GM12864 (cell line): ENCODE measurements at regions not wholly inside any gene's neighbourhood (a gene's known extent, or its start where the extent isn't known, plus 50 kb on each side); places are given as distances from the start of the nearest gene placed in this dataset.
"Not testable (repeated sequence)": the region's sequence is repeated elsewhere in the genome, so short reads cannot be mapped to it uniquely, and the experiment has no call there.

Experiments used
- DNase-seq: peaks from one replicate; pipeline ENCODE4 v3.0.0-alpha.2; 2011; ENCODE audit warnings: low read depth
- H3K4me3 ChIP-seq: 2 replicates; pipeline ENCODE4 v1.5.1; 2011; ENCODE audit warnings: mild to moderate bottlenecking, low read depth, low read length, control low read depth
- TF ChIP-seq, protein P1 (sequence below): IDR thresholded peaks from 2 replicates; pipeline ENCODE4 v1.5.1; 2011; ENCODE audit warnings: low read depth, mild to moderate bottlenecking, moderate library complexity, low read length, control low read depth, inconsistent platforms; ENCODE audit errors: missing control alignments

DNA sequence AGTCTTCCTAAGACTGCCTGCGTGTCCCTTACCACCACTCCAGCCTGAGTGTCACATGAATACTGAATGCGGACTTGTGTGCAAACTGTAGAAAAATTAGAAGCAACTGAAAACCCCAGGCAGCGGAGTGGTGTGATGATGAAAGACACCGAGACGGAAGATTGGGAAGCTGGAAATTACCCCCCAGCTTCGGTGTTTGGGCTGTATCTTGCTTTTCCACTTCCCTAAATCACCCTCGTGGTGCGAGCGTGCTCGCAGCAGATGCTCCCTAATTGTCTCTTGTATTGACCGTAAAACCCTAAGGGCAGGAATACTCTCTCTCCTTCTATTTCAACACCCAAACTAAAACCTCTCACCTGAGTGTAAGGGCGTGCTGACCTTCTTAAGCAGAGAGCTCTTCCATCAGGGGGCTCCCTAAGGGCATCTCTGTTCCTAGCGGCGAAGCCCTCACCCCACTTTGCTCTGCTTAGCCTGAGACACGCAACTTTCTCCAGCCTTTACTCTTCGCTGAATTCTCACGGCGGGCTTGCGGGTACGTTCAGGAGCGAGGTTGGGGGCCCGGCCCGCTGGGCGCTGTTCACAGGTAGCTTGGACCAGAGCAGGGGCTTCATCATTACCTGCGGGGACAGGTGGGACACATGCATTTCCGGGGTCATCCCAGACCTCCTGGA lies 62.4 kb downstream of the CRYBB2 start:
- no peak for DNase-seq
- TF ChIP-seq, protein P1, sequence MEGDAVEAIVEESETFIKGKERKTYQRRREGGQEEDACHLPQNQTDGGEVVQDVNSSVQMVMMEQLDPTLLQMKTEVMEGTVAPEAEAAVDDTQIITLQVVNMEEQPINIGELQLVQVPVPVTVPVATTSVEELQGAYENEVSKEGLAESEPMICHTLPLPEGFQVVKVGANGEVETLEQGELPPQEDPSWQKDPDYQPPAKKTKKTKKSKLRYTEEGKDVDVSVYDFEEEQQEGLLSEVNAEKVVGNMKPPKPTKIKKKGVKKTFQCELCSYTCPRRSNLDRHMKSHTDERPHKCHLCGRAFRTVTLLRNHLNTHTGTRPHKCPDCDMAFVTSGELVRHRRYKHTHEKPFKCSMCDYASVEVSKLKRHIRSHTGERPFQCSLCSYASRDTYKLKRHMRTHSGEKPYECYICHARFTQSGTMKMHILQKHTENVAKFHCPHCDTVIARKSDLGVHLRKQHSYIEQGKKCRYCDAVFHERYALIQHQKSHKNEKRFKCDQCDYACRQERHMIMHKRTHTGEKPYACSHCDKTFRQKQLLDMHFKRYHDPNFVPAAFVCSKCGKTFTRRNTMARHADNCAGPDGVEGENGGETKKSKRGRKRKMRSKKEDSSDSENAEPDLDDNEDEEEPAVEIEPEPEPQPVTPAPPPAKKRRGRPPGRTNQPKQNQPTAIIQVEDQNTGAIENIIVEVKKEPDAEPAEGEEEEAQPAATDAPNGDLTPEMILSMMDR = no peak
- H3K4me3 ChIP-seq = no peak overlapping the region

DNA sequence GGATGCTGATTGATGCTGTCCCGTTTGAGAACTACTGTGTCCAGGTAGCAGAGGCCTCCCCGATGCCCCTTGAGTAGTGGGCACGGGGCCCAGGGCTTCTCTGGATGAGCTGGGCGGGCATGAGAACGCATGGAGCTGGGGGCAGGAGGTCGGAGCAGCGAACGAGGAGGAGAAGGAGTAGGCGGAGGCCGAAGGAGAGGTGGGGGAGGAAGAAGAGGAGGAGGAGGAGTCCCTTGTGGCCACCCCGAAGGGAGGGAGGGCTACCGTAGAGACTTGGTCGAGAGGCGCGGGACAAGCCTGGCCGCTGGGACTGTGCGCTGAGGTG lies 62.9 kb downstream of the CRYBB2 start:
- no peak for DNase-seq
- TF ChIP-seq, protein P1 = no peak
- no peak overlapping the region for H3K4me3 ChIP-seq

DNA sequence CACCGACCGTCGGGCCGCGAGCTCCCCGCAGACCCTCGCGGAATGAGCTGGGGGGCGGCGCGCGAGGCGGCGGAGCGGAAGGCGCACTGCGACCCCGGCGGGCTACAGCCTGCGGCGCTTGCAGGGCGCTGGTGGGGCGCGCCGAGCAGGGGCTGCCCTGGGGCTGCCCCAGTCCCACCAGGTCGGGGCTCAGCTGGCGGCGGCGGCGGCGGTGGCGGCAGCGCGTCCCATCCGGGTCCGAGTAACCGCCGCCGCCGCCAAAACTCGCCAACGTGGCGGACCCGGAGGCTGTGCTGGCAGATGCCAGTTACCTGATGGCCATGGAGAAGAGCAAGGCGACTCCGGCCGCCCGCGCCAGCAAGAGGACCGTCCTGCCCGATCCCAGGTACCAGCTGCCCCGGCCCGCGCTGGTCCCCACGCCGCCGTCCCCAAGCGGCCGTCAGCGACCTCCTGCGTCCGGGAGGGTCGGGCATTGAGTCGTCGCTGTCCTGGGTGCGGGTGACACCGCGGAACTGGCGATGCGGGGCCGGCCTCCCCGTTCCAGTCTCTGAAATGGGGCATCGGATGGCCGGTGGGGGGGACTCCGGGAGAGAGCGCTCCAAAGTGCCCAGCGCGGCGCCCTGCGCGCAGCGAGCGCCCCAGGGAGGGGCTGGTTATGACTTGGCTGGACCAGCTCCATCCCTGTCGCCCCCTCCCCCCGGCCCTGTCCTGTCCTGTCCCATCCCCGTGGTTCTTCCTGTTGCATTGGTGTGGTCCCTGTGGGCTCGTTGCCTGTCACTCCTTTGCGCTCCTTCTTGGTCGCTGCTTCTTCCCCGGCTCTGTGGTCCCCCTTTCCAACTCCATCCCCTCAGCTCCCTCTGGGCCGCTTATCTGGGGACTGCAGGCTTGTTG lies 63.5 kb downstream of the CRYBB2 start:
- TF ChIP-seq, protein P1 = no peak
- H3K4me3 ChIP-seq = no peak overlapping the region
- DNase-seq = no peak

DNA sequence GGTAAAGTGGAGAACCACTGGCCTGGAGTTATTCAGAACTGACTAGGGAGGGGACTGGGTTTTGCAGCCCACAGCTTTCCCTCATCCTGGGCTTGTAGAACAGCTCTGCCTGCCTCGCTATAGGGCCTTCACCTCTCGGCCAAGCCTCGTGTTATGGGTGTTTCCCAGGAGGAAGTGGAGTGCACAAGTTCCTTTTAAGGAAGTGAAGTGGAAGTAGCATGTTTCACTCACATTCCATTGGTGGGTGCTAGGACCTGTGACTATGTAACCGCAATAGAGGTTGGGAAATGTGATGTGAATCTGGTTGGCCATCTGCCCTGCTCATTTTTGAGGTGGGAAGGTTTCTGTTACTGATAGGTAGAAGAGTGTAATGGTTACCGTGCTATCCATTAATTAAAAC lies 69.0 kb downstream of the CRYBB2 start:
- not testable (repeated sequence) for DNase-seq, H3K4me3 ChIP-seq

DNA sequence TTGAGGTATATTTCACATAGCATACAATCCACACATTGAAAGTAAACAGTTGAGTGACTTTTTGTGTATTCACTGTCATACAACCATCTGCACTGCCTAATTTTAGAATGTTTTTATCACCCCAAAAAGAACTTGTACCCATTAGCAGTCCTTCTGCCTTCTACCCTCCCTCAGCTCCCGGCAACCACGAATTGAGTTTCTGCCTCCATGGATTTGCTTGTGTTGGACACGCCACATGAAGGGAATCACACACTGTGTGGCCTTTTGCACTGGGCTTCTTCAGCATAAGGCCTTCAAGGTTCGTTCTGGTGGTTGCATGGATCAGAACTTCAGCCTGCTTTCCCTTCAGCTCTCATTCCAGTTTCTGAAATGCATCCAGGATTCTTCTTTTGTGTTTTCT lies 82.5 kb downstream of the CRYBB2 start:
- not testable (repeated sequence) for DNase-seq, H3K4me3 ChIP-seq

DNA sequence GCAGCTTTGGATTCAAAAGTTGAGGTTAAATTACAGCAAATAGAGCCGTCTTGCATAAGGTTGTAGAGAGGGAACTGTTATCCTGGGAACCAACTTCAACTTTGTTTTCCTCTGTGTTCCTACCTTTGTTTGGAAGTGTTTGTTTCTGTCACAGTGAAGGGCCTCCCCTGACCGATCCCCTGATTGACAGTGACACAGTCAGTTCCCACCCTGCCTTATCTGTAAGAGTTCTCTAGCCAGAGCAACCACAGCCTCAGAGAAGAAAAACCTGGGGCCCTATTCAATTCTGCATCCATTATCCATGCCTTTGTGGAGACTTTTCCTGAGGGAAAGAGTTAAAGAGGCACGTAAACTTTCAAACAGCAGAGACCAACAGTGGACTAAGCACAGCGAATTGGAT lies 90.1 kb downstream of the CRYBB2 start:
- not testable (repeated sequence) for DNase-seq

DNA sequence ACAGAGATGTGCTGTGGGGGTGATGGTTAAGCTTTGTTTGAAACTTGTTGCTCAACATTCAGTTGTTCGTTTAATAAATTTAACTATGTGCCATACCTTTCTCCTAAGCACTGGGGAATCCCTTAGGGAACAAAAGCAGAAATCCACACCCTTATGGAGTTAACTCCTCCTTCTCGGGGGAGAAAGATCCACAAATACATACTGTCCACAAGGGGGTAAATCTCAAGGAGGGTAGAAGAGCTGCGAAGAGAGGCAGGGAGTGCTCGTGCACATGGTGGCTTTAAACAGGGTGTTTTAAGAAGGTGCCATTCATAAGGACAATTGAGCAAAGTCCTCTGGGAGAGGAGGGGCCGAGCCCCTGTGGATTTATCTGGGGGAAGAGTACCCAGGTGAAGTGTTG lies 92.5 kb downstream of the CRYBB2 start:
- not testable (repeated sequence) for DNase-seq, H3K4me3 ChIP-seq

More for the DNA sequence above, 90.1 kb downstream of the CRYBB2 start:
- not testable (repeated sequence) for H3K4me3 ChIP-seq

DNA sequence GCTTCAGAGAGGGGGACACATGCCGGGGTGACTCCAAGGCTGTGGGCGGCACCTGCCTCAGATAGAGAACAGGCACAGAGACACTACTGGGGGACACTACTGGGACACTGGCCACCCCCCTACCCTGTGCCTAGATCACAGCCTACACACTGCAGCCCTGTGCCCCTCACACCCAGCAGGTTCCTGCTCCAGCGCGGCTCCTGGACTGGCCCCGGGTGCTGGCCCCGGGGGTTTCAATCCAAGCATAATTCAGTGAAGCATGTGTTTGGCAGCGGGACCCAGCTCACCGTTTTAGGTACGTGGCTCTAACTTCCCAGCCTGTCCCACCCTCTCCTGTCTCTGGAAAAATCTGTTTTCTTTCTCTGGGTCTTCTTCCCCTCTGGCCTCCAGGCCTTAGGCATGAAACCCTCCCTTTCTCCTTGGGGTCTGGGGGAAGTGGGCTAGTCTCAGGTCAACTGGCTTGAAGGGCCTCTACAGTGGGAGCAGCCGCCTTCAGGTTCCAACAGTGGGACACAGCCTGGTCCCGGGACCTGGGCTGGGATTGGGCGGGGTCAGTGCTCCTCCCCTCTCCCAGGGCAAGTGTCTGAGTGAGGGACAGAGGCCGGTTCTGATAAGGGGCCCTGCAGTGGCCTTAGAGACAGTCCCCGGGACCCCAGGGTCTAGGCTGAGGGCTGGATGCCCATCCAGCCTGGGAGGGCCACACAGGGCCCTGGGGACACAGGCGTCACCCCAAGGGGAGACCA lies 98.8 kb downstream of the CRYBB2 start:
- no peak for DNase-seq
- no peak overlapping the region for H3K4me3 ChIP-seq
- TF ChIP-seq, protein P1 = no peak
